Mesodermal cell (in vitro differentiated cells): ENCODE measurements at regions not wholly inside any gene's neighbourhood (a gene's known extent, or its start where the extent isn't known, plus 50 kb on each side); places are given as distances from the start of the nearest gene placed in this dataset.

Experiments used
- H3K27ac ChIP-seq: 2 replicates; pipeline ENCODE4 v1.7.0; 2013; ENCODE audit warnings: mild to moderate bottlenecking, low read depth, low read length, moderate library complexity; ENCODE audit not compliant: severe bottlenecking
- H3K36me3 ChIP-seq: 2 replicates; pipeline ENCODE4 v1.7.1; 2013; ENCODE audit warnings: mild to moderate bottlenecking, low read length, moderate library complexity; ENCODE audit not compliant: control insufficient read depth, insufficient read depth
- H3K4me1 ChIP-seq: one replicate; pipeline ENCODE4 v1.7.1; 2013; ENCODE audit warnings: mild to moderate bottlenecking, low read length; ENCODE audit not compliant: insufficient read depth, control insufficient read depth, poor library complexity, severe bottlenecking
- H3K4me3 ChIP-seq: 2 replicates; pipeline ENCODE4 v1.7.0; 2013; ENCODE audit warnings: low read length, control low read depth, mild to moderate bottlenecking; ENCODE audit not compliant: insufficient read depth, poor library complexity, severe bottlenecking; ENCODE audit errors: extremely low read depth
- H3K9me3 ChIP-seq: 2 replicates; pipeline ENCODE4 v1.7.1; 2013; ENCODE audit warnings: mild to moderate bottlenecking, low read length, moderate library complexity; ENCODE audit not compliant: control insufficient read depth
- WGBS, 2 experiments: methylation state at CpG; one replicate each; pipeline ENCODE4 v1.1.5; 2013; ENCODE audit warnings: missing lambda C conversion rate in 2 of 2; ENCODE audit not compliant: insufficient coverage in 2 of 2; 5-methylcytosine and 5-hydroxymethylcytosine counted together

GRCh38 chr18:72273025-72273424 lies 271.1 kb downstream of the CBLN2 start:
- no peak overlapping the region for H3K27ac ChIP-seq
- H3K36me3 ChIP-seq, result no peaks in the 10 kb centered on the region
- H3K9me3 ChIP-seq, result peaks cover 12% of the 10 kb centered on the region
- WGBS, 2 experiments, result 51 to 78% methylated on average over 2 of the region's 2 CpGs
- H3K4me3 ChIP-seq, result no peak overlapping the region
- no peaks in the 10 kb centered on the region for H3K4me1 ChIP-seq

GRCh38 chr18:72261590-72261989 lies 282.6 kb downstream of the CBLN2 start:
- Histone ChIP-seq H3K36me3 (no peaks in the 10 kb centered on the region), H3K4me3 (no peak overlapping the region), H3K27ac (no peak overlapping the region), H3K9me3 (peaks cover 12% of the 10 kb centered on the region), H3K4me1 (no peaks in the 10 kb centered on the region)
- WGBS, 2 experiments, result 100% methylated on average over 1 of the region's 2 CpGs; no CpG with 5 or more reads in 1 of the 2 experiments

GRCh38 chr18:72246076-72246475 lies 298.1 kb downstream of the CBLN2 start:
- H3K4me3 ChIP-seq, result no peak overlapping the region
- H3K36me3 ChIP-seq, result no peaks in the 10 kb centered on the region
- H3K4me1 ChIP-seq, result no peaks in the 10 kb centered on the region
- H3K27ac ChIP-seq, result no peak overlapping the region
- peaks cover 21% of the 10 kb centered on the region for H3K9me3 ChIP-seq
- WGBS, 2 experiments, result no CpG with 5 or more reads among the region's 4 CpGs

- no CpG with 5 or more reads among the region's 2 CpGs for WGBS, 2 experiments
- Histone ChIP-seq H3K4me3 (no peak overlapping the region), H3K9me3 (peaks cover 25% of the 10 kb centered on the region), H3K36me3 (no peaks in the 10 kb centered on the region), H3K27ac (no peak overlapping the region), H3K4me1 (no peaks in the 10 kb centered on the region)
Observed at GRCh38 chr18:72235422-72235821, 308.7 kb downstream of the CBLN2 start.

- WGBS, 2 experiments, result 92% methylated on average over 2 of the region's 4 CpGs; no CpG with 5 or more reads in 1 of the 2 experiments
- Histone ChIP-seq H3K36me3 (no peaks in the 10 kb centered on the region), H3K4me3 (no peak overlapping the region), H3K9me3 (peaks cover 21% of the 10 kb centered on the region), H3K4me1 (no peaks in the 10 kb centered on the region), H3K27ac (no peak overlapping the region)
Observed at GRCh38 chr18:72233106-72233505, 311.0 kb downstream of the CBLN2 start.

- peaks cover 21% of the 10 kb centered on the region for H3K9me3 ChIP-seq
- H3K27ac ChIP-seq, result no peak overlapping the region
- no peak overlapping the region for H3K4me3 ChIP-seq
- WGBS, 2 experiments, result no CpG with 5 or more reads among the region's 3 CpGs
- H3K36me3 ChIP-seq, result no peaks in the 10 kb centered on the region
- H3K4me1 ChIP-seq, result no peaks in the 10 kb centered on the region
Observed at GRCh38 chr18:72232644-72233043, 311.5 kb downstream of the CBLN2 start.

GRCh38 chr18:72225958-72226357 lies 318.2 kb downstream of the CBLN2 start:
- 64 to 83% methylated on average over 3 to 4 of the region's 4 CpGs for WGBS, 2 experiments

GRCh38 chr18:72223733-72224132 lies 320.4 kb downstream of the CBLN2 start:
- Histone ChIP-seq H3K36me3 (no peaks in the 10 kb centered on the region), H3K4me1 (no peaks in the 10 kb centered on the region), H3K4me3 (no peak overlapping the region), H3K27ac (no peak overlapping the region), H3K9me3 (peaks cover 12% of the 10 kb centered on the region)
- WGBS, 2 experiments, result no CpG with 5 or more reads among the region's 1 CpG

More at GRCh38 chr18:72225958-72226357, 318.2 kb downstream of the CBLN2 start:
- no peak overlapping the region for H3K4me3 ChIP-seq
- H3K36me3 ChIP-seq, result no peaks in the 10 kb centered on the region
- H3K4me1 ChIP-seq, result no peaks in the 10 kb centered on the region
- no peak overlapping the region for H3K27ac ChIP-seq
- peaks cover 16% of the 10 kb centered on the region for H3K9me3 ChIP-seq

GRCh38 chr18:72208920-72209676 lies 335.0 kb downstream of the CBLN2 start:
- Histone ChIP-seq H3K36me3 (no peaks in the 10 kb centered on the region), H3K9me3 (peaks cover 34% of the 10 kb centered on the region), H3K4me3 (no peak overlapping the region), H3K4me1 (no peaks in the 10 kb centered on the region), H3K27ac (no peak overlapping the region)
- WGBS, 2 experiments, result 90 to 92% methylated on average over 28 to 53 of the region's 60 CpGs

GRCh38 chr18:72207280-72207679 lies 336.9 kb downstream of the CBLN2 start:
- Histone ChIP-seq H3K36me3 (no peaks in the 10 kb centered on the region), H3K27ac (no peak overlapping the region), H3K4me1 (no peaks in the 10 kb centered on the region), H3K9me3 (peaks cover 26% of the 10 kb centered on the region), H3K4me3 (no peak overlapping the region)
- 80 to 100% methylated on average over 1 of the region's 6 CpGs for WGBS, 2 experiments

GRCh38 chr18:72206814-72207213 lies 337.3 kb downstream of the CBLN2 start:
- Histone ChIP-seq H3K36me3 (no peaks in the 10 kb centered on the region), H3K4me3 (no peak overlapping the region), H3K9me3 (peaks cover 25% of the 10 kb centered on the region), H3K4me1 (no peaks in the 10 kb centered on the region), H3K27ac (no peak overlapping the region)
- no CpG with 5 or more reads among the region's 1 CpG for WGBS, 2 experiments
